RWPE2 (cell line): ENCODE measurements at regions not wholly inside any gene's neighbourhood (a gene's known extent, or its start where the extent isn't known, plus 50 kb on each side); places are given as distances from the start of the nearest gene placed in this dataset.

ENCODE experiments used
- ATAC-seq: fragments of 200-7000 bp; cut with Tn5 transposase; 3 replicates; pipeline ENCODE4 v1.9.1; 2021; ENCODE audit warnings: low read depth
- DNase-seq: peaks from one replicate; pipeline ENCODE4 v3.0.0-alpha.2; 2020; ENCODE audit warnings: low spot score
- H3K27ac ChIP-seq: fragments of 450-650 bp; 2 replicates; pipeline ENCODE4 v1.5.1; 2017; ENCODE audit warnings: mild to moderate bottlenecking; ENCODE audit not compliant: poor library complexity, severe bottlenecking
- H3K27me3 ChIP-seq: fragments of 250-450 bp; sonication (Bioruptor Pico); 2 replicates; pipeline ENCODE4 v1.5.1; 2021; ENCODE audit warnings: mild to moderate bottlenecking, moderate library complexity; ENCODE audit not compliant: insufficient read depth, poor library complexity, severe bottlenecking
- H3K36me3 ChIP-seq: fragments of 250-450 bp; sonication (Bioruptor Pico); 2 replicates; pipeline ENCODE4 v1.5.1; 2020; ENCODE audit warnings: low read depth, mild to moderate bottlenecking, moderate library complexity
- H3K4me1 ChIP-seq: fragments of 250-450 bp; sonication (Bioruptor Pico); 2 replicates; pipeline ENCODE4 v1.5.1; 2021; ENCODE audit warnings: mild to moderate bottlenecking, moderate library complexity; ENCODE audit not compliant: insufficient read depth, poor library complexity, severe bottlenecking
- H3K4me3 ChIP-seq: fragments of 250-450 bp; sonication (Bioruptor Pico); 2 replicates; pipeline ENCODE4 v1.5.1; 2021; ENCODE audit warnings: mild to moderate bottlenecking, moderate library complexity; ENCODE audit not compliant: severe bottlenecking
- H3K9me3 ChIP-seq: fragments of 250-450 bp; sonication (Bioruptor Pico); 2 replicates; pipeline ENCODE4 v1.5.1; 2021; ENCODE audit warnings: mild to moderate bottlenecking, moderate library complexity; ENCODE audit not compliant: severe bottlenecking
- CTCF ChIP-seq: fragments of 450-650 bp; IDR thresholded peaks from one replicate; pipeline ENCODE4 v1.5.1; 2017; ENCODE audit warnings: mild to moderate bottlenecking, moderate library complexity; ENCODE audit not compliant: poor library complexity, severe bottlenecking

- H3K9me3 ChIP-seq: no peaks in the 10 kb centered on the region
- no peak overlapping the region for H3K4me3 ChIP-seq
- H3K27me3 ChIP-seq: no peaks in the 10 kb centered on the region
- H3K27ac ChIP-seq: peak overlapping the region; percentile 61
- ATAC-seq (peak; percentile 38; the same call in 2 of the 3 replicates), DNase-seq (no peak)
- TF ChIP-seq CTCF: no peak
- H3K4me1 ChIP-seq: peaks cover 31% of the 10 kb centered on the region
- H3K36me3 ChIP-seq: no peaks in the 10 kb centered on the region
These were observed 199.2 kb downstream of the JCAD start for GRCh38 chr10:29860166-29860565.

- peak overlapping the region; percentile 61 for H3K27ac ChIP-seq
These were observed 199.8 kb downstream of the JCAD start for GRCh38 chr10:29859521-29860130.

GRCh38 chr10:29858702-29859267, 200.6 kb downstream of the JCAD start:
- Histone ChIP-seq H3K4me3 (no peak overlapping the region), H3K27ac (peak overlapping the region; percentile 61), H3K9me3 (no peaks in the 10 kb centered on the region), H3K36me3 (no peaks in the 10 kb centered on the region), H3K4me1 (peaks cover 39% of the 10 kb centered on the region), H3K27me3 (no peaks in the 10 kb centered on the region)
- TF ChIP-seq CTCF: peak; percentile 67
- ATAC-seq: no peak
- no peak for DNase-seq

More at GRCh38 chr10:29859521-29860130, 199.8 kb downstream of the JCAD start:
- DNase-seq (no peak), ATAC-seq (peak; percentile 26; the same call in 1 of the 3 replicates)
- Histone ChIP-seq H3K27me3 (no peaks in the 10 kb centered on the region), H3K4me1 (peaks cover 31% of the 10 kb centered on the region), H3K36me3 (no peaks in the 10 kb centered on the region), H3K9me3 (no peaks in the 10 kb centered on the region), H3K4me3 (no peak overlapping the region)
- TF ChIP-seq CTCF: no peak

GRCh38 chr10:29857843-29858701, 201.3 kb downstream of the JCAD start:
- DNase-seq (no peak), ATAC-seq (peak; percentile 29)
- TF ChIP-seq CTCF: peak; percentile 88

More at GRCh38 chr10:29857843-29858701, 201.3 kb downstream of the JCAD start:
- no peaks in the 10 kb centered on the region for H3K27me3 ChIP-seq
- H3K36me3 ChIP-seq: no peaks in the 10 kb centered on the region
- H3K4me1 ChIP-seq: peaks cover 39% of the 10 kb centered on the region
- no peaks in the 10 kb centered on the region for H3K9me3 ChIP-seq
- H3K4me3 ChIP-seq: no peak overlapping the region
- no peak overlapping the region for H3K27ac ChIP-seq
